PC-9 (cell line): ENCODE measurements at regions not wholly inside any gene's neighbourhood (a gene's known extent, or its start where the extent isn't known, plus 50 kb on each side); places are given as distances from the start of the nearest gene placed in this dataset.

Experiments
- BruUV-seq: library from RNA; stranded (reverse); fragments of 400-500 nt; replicated peaks from 2 replicates; lab custom pipeline; 2021; lab: Mats Ljungman, UMichigan
- CTCF ChIA-PET: fragments of 300-600 bp; sonication (Branson Sonifier 250); formaldehyde crosslinking; loops from one replicate; lab custom pipeline; 2022; ENCODE audit warnings: antibody characterized with exemption; lab: Charles Lee
- POLR2A ChIA-PET: fragments of 300-600 bp; sonication (Branson Sonifier 250); formaldehyde crosslinking; loops from one replicate; lab custom pipeline; 2022; ENCODE audit warnings: antibody characterized with exemption; ENCODE audit not compliant: unreplicated experiment; lab: Charles Lee
- DNase-seq, 2 experiments: peaks; one replicate each; pipeline versions ENCODE4 v3.0.0 to v3.0.0-alpha.2; 2015 to 2022; ENCODE audit warnings: mixed read lengths in 1 of 2
- H2AFZ ChIP-seq: fragments of 200-600 bp; sonication (generic); 2 replicates; pipeline ENCODE4 v1.8.1; 2017; ENCODE audit warnings: antibody characterized with exemption
- H3F3A ChIP-seq: fragments of 200-600 bp; sonication (generic); 2 replicates; pipeline ENCODE4 v1.8.1; 2017; ENCODE audit warnings: antibody characterized with exemption, mild to moderate bottlenecking, low read depth; ENCODE audit not compliant: insufficient read depth
- H3K27ac ChIP-seq: fragments of 200-600 bp; sonication (generic); 2 replicates; pipeline ENCODE4 v1.6.1; 2016; ENCODE audit warnings: mixed run types
- H3K27me3 ChIP-seq: fragments of 200-600 bp; sonication (generic); 2 replicates; pipeline ENCODE4 v1.6.1; 2016; ENCODE audit warnings: low read depth, mixed run types; ENCODE audit not compliant: insufficient read depth
- H3K36me3 ChIP-seq: fragments of 200-600 bp; sonication (generic); 2 replicates; pipeline ENCODE4 v1.6.1; 2016; ENCODE audit warnings: low read depth, mixed run types
- H3K4me1 ChIP-seq: fragments of 200-600 bp; sonication (generic); replicated peaks from 2 replicates; pipeline ENCODE4 v1.6.1; 2016; ENCODE audit warnings: mixed run types; ENCODE audit not compliant: insufficient read depth
- H3K4me2 ChIP-seq: fragments of 200-600 bp; sonication (generic); 2 replicates; pipeline ENCODE4 v1.6.1; 2017; ENCODE audit warnings: mixed run types
- H3K4me3 ChIP-seq: fragments of 200-600 bp; sonication (generic); 2 replicates; pipeline ENCODE4 v1.6.1; 2016; ENCODE audit warnings: mixed run types
- H3K79me2 ChIP-seq: fragments of 200-600 bp; sonication (generic); 2 replicates; pipeline ENCODE4 v1.6.1; 2017; ENCODE audit warnings: low read depth, mixed run types
- H3K9me2 ChIP-seq: fragments of 200-600 bp; sonication (generic); 2 replicates; pipeline ENCODE4 v1.8.1; 2017; ENCODE audit warnings: mild to moderate bottlenecking; ENCODE audit not compliant: insufficient read depth
- H3K9me3 ChIP-seq: fragments of 200-600 bp; sonication (generic); 2 replicates; pipeline ENCODE4 v1.8.1; 2016; ENCODE audit warnings: low read depth; ENCODE audit not compliant: insufficient read depth
- H4K20me1 ChIP-seq: fragments of 200-600 bp; sonication (generic); 2 replicates; pipeline ENCODE4 v1.8.1; 2017; ENCODE audit not compliant: insufficient read depth
- CTCF ChIP-seq: fragments of 200-600 bp; sonication (generic); conservative IDR thresholded peaks from 2 replicates; pipeline ENCODE4 v1.6.1; 2017; ENCODE audit warnings: mixed run types, antibody characterized with exemption, mild to moderate bottlenecking, moderate library complexity
- EZH2 ChIP-seq: fragments of 200-600 bp; sonication (generic); IDR thresholded peaks from 2 replicates; pipeline ENCODE4 v1.8.0; 2017; ENCODE audit warnings: antibody characterized with exemption, low read depth
- intact Hi-C: fragments of 100-400 bp; cut with micrococcal nuclease; formaldehyde crosslinking; loops from one replicate; pipeline ENCODE4 v1.10.0; 2022; ENCODE audit not compliant: unreplicated experiment

- no peak for DNase-seq
- Histone ChIP-seq H3K4me2 (no peak overlapping the region), H2AFZ (no peak overlapping the region), H3K79me2 (no peaks in the 10 kb centered on the region), H3K9me3 (no peaks in the 10 kb centered on the region), H3K4me3 (no peak overlapping the region), H3K4me1 (0 out of 2 replicates have a peak, but pooled peaks cover 4% of the 10 kb centered on the region), H3K9me2 (no peaks in the 10 kb centered on the region), H3K36me3 (no peaks in the 10 kb centered on the region), H3K27me3 (no peaks in the 10 kb centered on the region), H4K20me1 (no peaks in the 10 kb centered on the region), H3K27ac (no peak overlapping the region), H3F3A (no peaks in the 10 kb centered on the region)
- ChIA-PET CTCF (no interaction called here), POLR2A (no interaction called here)
- intact Hi-C loops = loop anchor here (10.0 kb wide), 2 partner anchors 759 to 1529 kb away; no protein-coding TSS in a partner anchor
- TF ChIP-seq CTCF = no peak
- no peak for TF ChIP-seq EZH2
- no TSS peak for BruUV-seq
Measured at GRCh38 chr2:228653884-228654283, 472.4 kb upstream of the SPHKAP start.

- 0 out of 2 replicates have a peak, but pooled peaks cover 4% of the 10 kb centered on the region for H3K4me1 ChIP-seq
- H3K27ac ChIP-seq = no peak overlapping the region
- intact Hi-C loops = loop anchor here (10.0 kb wide), 2 partner anchors 758 to 1528 kb away; no protein-coding TSS in a partner anchor
- H3K36me3 ChIP-seq = no peaks in the 10 kb centered on the region
- H3F3A ChIP-seq = no peaks in the 10 kb centered on the region
- POLR2A ChIA-PET = no interaction called here
- H4K20me1 ChIP-seq = no peaks in the 10 kb centered on the region
- no TSS peak for BruUV-seq
- CTCF ChIA-PET = no interaction called here
- no peak overlapping the region for H3K4me3 ChIP-seq
- TF ChIP-seq CTCF = no peak
- TF ChIP-seq EZH2 = no peak
- no peak for DNase-seq
- no peaks in the 10 kb centered on the region for H3K27me3 ChIP-seq
- H3K9me3 ChIP-seq = no peaks in the 10 kb centered on the region
- no peaks in the 10 kb centered on the region for H3K79me2 ChIP-seq
- H3K4me2 ChIP-seq = no peak overlapping the region
- H2AFZ ChIP-seq = no peak overlapping the region
- no peaks in the 10 kb centered on the region for H3K9me2 ChIP-seq
Measured at GRCh38 chr2:228652366-228652765, 470.9 kb upstream of the SPHKAP start.

- H4K20me1 ChIP-seq = no peaks in the 10 kb centered on the region
- no TSS peak for BruUV-seq
- no peaks in the 10 kb centered on the region for H3K27me3 ChIP-seq
- H3K4me1 ChIP-seq = 0 out of 2 replicates have a peak, but pooled peaks cover 4% of the 10 kb centered on the region
- no peaks in the 10 kb centered on the region for H3K9me3 ChIP-seq
- POLR2A ChIA-PET = no interaction called here
- H2AFZ ChIP-seq = no peak overlapping the region
- H3K4me2 ChIP-seq = no peak overlapping the region
- H3F3A ChIP-seq = no peaks in the 10 kb centered on the region
- no peak for TF ChIP-seq EZH2
- no peak for TF ChIP-seq CTCF
- no peak for DNase-seq
- intact Hi-C loops = loop anchor here (10.0 kb wide), 2 partner anchors 755 to 1525 kb away; no protein-coding TSS in a partner anchor
- CTCF ChIA-PET = no interaction called here
- no peaks in the 10 kb centered on the region for H3K79me2 ChIP-seq
- H3K36me3 ChIP-seq = no peaks in the 10 kb centered on the region
- H3K9me2 ChIP-seq = no peaks in the 10 kb centered on the region
- H3K4me3 ChIP-seq = no peak overlapping the region
- no peak overlapping the region for H3K27ac ChIP-seq
Measured at GRCh38 chr2:228649876-228650275, 468.4 kb upstream of the SPHKAP start.
